ENCODE measurements at regions not wholly inside any gene's neighbourhood (a gene's known extent, or its start where the extent isn't known, plus 50 kb on each side); places are given as distances from the start of the nearest gene placed in this dataset.
"Not testable (repeated sequence)": the region's sequence is repeated elsewhere in the genome, so short reads cannot be mapped to it uniquely, and the experiment has no call there.

DNA sequence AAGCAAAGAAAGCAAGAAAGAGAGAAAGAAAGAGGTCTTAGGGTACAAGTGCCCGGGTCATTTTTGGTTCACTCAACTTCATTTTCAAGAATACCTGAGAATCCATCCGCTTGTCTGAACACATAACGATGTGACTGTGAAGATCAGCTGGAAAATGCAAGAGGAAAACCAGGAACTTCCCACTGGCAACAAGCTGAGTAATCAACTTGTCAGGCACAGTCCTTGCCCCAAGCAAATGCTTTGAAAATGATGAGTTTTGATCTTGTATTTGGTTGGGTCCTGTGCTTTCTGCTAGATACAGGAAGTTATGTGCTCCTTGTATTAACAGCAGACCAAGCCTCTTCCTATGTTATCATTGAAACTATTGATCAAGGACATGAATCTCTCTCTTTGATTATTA is 239.1 kb downstream of the ASMT start:
- DNase-seq = no peak

DNA sequence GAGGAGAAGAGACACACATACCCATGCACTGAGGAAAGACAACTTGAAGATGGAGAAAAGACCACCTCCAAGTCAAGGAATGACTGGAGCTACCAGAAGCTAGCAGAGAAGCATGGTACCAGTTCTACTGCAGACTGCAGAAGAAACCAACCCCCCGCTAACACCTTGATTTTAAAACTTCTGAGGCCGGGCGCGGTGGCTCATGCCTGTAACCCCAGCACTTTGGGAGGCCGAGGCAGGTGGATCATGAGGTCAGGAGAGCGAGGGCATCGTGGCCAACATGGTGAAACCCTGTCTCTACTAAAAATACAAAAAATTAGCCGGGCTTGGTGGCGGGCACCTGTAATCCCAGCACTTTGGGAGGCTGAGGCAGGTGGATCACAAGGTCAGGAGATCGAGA is 240.0 kb downstream of the ASMT start:
- DNase-seq = not testable (repeated sequence)

GRCh38 chrX:1859266-1859665 is 244.4 kb downstream of the ASMT start:
- peak; percentile 9 for DNase-seq

GRCh38 chrX:1860936-1861594 is 246.2 kb downstream of the ASMT start:
- DNase-seq = peak; percentile 36

DNA sequence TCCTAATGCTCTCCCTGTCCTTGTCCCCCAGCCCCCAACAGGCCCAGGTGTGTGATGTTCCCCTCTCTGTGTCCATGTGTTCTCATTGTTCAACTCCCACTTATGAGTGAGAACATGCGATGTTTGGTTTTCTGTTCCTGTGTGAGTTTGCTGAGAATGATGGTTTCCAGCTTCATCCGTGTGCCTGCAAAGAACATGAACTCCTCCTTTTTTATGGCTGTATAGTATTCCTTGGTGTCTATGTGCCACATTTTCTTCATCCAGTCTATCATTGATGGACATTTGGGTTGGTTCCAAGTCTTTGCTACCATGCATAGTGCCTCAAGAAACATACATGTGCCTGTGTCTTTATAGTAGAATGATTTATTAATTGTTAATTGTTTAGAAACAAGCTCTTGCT is 249.1 kb downstream of the ASMT start:
- DNase-seq = not testable (repeated sequence)

GRCh38 chrX:1870421-1870820 is 255.6 kb downstream of the ASMT start:
- no peak for DNase-seq

GRCh38 chrX:1871887-1872286 is 257.0 kb downstream of the ASMT start:
- no peak for DNase-seq

- no peak for DNase-seq
Observed at GRCh38 chrX:1873671-1874070, 258.8 kb downstream of the ASMT start.

DNA sequence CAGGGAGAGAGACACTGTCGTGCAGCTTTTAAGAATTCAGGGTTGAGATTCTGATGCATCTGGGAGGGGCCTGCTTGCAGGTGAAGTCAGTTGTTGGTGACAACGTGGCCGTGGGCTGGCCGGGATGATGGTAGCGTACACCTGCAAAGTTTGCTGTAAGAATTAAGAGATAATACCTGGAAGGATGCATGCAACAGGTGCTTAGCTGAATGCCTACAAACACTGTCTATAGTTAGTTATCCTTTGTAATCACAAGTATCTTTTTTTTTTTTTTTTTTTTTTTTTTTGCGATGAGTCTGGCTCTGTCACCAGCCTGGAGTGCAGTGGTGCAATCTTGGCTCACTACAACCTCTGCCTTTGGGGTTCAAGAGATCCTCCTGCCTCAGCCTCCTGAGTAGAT is 259.6 kb downstream of the ASMT start:
- DNase-seq = no peak

- no peak for DNase-seq
Observed at GRCh38 chrX:1874899-1875298, 260.0 kb downstream of the ASMT start.

DNA sequence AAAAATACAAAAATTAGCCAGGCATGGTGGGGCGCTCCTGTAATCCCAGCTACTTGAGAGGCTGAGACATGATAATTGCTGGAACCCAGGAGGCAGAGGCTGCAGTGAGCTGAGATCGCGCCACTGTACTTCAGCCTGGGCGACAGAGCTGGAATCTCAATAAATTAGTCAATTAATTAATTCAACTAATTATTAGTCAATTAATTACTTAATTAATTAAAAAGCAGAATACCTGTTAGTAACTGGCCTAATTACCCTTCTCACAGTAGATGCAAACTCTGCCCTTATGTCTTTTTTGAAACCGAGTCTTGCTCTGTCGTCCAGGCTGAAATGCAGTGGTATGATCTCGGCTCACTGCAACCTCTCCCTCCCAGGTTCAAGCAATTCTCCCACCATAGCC is 261.2 kb downstream of the ASMT start:
- DNase-seq = no peak

DNA sequence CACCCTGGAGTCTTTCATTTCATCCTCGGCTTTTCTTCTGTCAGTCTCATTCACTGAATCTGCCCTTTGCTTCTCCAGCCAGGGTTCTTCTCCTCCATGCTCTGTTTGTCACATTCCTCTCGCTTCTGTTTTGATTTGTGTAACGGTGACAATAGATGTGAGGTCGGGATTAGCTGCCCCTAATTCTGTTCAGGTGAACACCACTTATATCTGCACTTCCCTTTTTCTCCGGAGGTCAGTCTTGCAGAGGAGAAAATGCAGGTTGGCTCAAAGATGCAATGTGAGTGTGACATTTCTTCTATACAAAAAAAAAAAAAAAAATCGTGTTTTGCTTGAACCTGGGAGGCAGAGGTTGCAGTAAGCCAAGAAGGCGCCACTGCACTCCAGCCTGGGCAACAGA is 262.9 kb downstream of the ASMT start:
- no peak for DNase-seq

DNA sequence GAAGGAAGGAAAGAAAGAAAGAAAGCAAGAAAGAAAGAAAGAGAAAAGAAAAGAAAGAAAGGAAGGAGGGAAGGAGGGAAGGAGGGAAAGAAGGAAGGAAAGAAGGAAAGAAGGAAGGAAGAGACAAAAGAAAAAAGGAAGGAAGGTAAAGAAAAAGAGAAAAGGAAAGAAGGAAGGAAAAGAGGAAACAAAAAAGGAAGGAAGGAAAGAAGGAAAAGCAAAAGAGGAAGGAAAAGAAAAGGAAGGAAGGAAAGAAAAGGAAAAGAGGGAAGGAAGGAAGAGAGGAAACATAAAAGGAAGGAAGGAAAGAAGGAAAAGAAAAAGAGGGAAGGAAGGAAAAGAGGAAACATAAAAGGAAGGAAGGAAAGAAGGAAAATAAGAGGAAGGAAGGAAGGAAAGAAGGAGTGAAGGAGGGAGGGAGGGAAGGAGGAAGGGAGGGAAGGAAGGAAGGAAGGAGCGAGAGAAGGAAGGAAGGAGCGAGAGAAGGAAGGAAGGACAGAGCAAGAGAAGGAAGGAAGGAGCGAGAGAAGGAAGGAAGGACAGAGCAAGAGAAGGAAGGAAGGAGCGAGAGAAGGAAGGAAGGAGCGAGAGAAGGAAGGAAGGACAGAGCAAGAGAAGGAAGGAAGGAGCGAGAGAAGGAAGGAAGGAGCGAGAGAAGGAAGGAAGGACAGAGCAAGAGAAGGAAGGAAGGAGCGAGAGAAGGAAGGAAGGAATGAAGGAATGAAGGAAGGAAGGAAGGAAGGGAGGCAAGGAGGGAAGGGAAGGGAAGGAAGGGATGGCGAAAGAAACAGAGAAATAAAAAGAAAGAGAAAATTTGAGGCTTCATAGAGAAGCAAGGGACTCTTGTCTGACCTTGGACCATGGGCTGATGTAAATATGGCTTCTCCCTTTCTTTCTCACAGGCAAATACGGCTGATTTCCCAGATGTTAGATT is 266.3 kb downstream of the ASMT start:
- not testable (repeated sequence) for DNase-seq

GRCh38 chrX:1883772-1884171 is 268.9 kb downstream of the ASMT start:
- peak; percentile 61 for DNase-seq

DNA sequence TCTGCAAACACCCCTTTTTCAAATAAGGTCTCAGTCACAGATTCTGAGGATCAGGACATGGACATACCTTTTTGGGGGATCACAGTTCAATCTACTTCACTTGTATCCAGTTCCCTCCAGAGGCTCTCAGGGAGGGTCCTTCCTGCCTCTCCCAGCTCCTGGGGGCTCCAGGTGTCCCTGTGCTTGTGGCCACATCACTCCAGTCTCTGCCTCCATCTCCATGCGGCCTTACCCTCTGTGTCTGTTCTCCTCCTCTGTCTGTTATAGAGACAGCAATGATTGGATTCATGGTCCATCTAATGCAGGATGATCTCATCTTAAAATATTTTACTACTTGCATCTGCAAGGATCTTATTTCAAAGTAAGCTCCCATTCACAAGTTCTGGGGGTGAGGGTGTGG is 269.6 kb downstream of the ASMT start:
- DNase-seq = no peak

DNA sequence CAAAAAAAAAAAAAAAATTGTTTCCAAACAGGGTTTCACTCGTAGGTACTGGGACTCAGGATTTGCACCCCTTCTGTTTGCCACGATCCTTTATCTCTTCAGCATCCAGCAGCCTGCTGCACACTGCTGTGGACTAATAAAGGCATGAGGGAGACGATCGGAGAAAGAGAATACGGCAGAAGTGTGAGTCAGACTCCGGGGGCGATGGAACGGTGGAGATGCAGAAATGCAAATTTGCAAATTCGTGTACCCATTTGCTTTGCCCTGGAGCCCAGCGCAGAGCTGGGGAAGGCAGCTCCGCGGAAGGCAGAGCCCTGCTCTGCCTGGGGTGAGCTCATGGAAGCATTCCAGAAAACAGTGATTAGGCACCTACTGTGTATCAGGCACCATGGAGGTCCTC is 270.3 kb downstream of the ASMT start:
- no peak for DNase-seq

DNA sequence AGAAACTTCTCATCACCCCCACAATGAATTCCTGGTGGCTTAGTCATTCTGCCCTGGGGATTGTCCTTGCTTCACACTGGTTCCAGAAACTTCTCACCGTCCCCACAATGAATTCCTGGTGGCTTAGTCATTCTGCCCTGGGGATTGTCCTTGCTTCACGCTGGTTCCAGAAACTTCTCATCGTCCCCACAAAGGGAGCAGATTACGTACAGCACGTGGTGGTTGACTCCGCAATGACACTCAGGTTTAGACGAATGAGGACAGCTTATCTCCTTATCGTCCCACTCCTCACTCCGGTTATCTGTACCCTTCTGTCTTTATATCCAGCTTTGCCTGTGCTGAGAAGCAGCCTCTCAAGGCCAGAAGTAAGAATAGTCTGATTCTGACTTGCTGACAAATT is 273.4 kb downstream of the ASMT start:
- DNase-seq = not testable (repeated sequence)

DNA sequence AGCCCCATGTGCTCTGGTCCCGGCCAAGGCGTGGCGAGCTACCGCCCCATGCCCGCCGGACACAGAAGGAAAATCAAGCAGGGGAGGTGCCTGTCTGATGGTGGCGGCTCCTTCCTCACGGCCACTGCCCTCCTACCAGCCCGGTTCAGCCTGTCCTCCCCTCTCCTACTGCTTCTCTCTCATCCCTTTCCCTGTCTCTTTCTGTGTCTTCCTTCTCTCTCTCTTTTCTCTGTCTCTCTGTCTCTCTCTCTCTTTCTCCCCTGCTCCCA is 279.1 kb downstream of the ASMT start:
- no peak for DNase-seq

DNA sequence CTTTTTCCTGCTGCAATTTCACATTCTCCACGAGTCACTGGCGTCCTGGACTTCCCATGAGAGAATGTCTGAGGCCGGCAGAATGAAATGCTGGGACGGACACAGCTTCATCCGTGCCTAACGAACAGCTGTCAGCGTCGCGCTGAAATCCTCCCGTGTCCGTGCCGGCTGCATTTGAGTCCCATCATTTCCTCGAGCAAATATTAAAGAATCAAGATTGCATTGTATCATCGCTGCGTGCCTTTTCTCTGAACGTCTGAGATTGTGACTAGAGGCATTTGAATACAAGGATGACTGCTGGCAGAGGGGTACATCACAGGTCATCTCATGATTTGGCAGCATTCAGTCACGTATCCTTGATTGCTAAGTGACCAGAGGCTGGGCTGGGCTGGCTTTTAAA is 279.9 kb downstream of the ASMT start:
- no peak for DNase-seq

- DNase-seq = no peak
Observed at GRCh38 chrX:1895583-1895982, 280.7 kb downstream of the ASMT start.

- no peak for DNase-seq
Observed at GRCh38 chrX:1899841-1900240, 285.0 kb downstream of the ASMT start.

DNA sequence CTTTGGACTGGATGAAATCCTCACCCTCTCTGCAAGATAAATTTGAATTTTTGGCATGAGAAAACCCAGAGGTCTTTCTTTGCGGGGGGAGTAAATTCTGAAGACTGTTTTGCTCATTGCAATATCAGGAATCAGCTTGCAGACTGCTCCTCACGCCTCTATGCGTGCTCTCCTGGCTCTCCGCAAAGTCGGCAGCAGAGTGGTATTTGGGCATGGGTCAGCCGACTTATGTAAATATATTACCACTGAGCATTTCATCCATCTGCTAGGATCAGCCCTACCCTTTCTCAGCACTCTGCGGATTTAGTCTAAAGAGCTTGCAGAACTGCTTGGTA is 288.0 kb downstream of the ASMT start:
- no peak for DNase-seq

- no peak for DNase-seq
Observed at GRCh38 chrX:1903236-1903935, 288.5 kb downstream of the ASMT start.

DNA sequence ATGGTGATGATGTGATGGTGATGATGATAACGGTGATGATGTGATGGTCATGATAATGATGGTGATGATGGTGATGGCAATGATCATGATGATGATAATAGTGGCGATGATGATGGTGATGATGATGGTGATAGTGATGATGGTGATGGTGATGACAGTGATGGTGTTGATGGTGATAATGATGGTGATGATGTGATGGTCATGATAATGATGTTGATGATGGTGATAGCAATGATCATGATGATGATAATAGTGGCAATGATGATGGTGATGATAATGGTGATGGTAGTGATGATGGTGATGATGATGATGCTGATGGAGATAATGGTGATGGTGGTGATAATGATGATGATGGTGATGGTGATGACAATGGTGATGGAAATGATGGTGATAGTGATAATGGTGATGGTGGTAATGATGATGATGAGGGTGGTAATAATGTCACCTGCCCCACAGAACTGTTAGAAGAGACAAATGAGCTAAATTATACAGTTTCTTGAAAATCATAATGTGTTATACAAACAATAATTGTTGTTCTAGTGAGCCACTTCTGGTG is 289.9 kb downstream of the ASMT start:
- no peak for DNase-seq

Measured in islet precursor cell (in vitro differentiated cells).